Smooth muscle cell (in vitro differentiated cells): ENCODE measurements at regions not wholly inside any gene's neighbourhood (a gene's known extent, or its start where the extent isn't known, plus 50 kb on each side); places are given as distances from the start of the nearest gene placed in this dataset.
A peak's percentile ranks its signal among the peaks of the same experiment; 100 is the strongest.

ENCODE experiments used
- DNase-seq: peaks from one replicate; lab custom pipeline; 2025; ENCODE audit not compliant: unreplicated experiment; lab: John Stamatoyannopoulos, UW
- H2AFZ ChIP-seq: fragments of 200-600 bp; sonication (generic); 2 replicates; pipeline ENCODE4 v1.6.0; 2016; ENCODE audit warnings: antibody characterized with exemption, low read depth, mild to moderate bottlenecking
- H3F3A ChIP-seq: fragments of 200-600 bp; sonication (generic); 2 replicates; pipeline ENCODE4 v1.6.0; 2017; ENCODE audit warnings: antibody characterized with exemption, low read depth
- H3K27ac ChIP-seq: fragments of 200-600 bp; sonication (generic); 2 replicates; pipeline ENCODE4 v1.5.1; 2016; ENCODE audit warnings: low read depth, mild to moderate bottlenecking
- H3K27me3 ChIP-seq: fragments of 200-600 bp; sonication (generic); 2 replicates; pipeline ENCODE4 v1.6.1; 2016; ENCODE audit warnings: low read depth, mild to moderate bottlenecking
- H3K36me3 ChIP-seq: fragments of 200-600 bp; sonication (generic); 2 replicates; pipeline ENCODE4 v1.5.1; 2016; ENCODE audit warnings: low read depth
- H3K4me1 ChIP-seq: fragments of 200-600 bp; sonication (generic); 2 replicates; pipeline ENCODE4 v1.5.1; 2016; ENCODE audit warnings: low read depth
- H3K4me2 ChIP-seq: fragments of 200-600 bp; sonication (generic); 2 replicates; pipeline ENCODE4 v1.6.0; 2016; ENCODE audit warnings: mild to moderate bottlenecking
- H3K4me3 ChIP-seq: fragments of 200-600 bp; sonication (generic); 2 replicates; pipeline ENCODE4 v1.5.1; 2016; ENCODE audit warnings: mild to moderate bottlenecking
- H3K79me2 ChIP-seq: fragments of 200-600 bp; sonication (generic); 2 replicates; pipeline ENCODE4 v1.6.0; 2016; ENCODE audit warnings: low read depth, mild to moderate bottlenecking
- H3K9ac ChIP-seq: fragments of 200-600 bp; sonication (generic); 2 replicates; pipeline ENCODE4 v1.6.0; 2016; ENCODE audit warnings: low read depth
- H3K9me3 ChIP-seq: fragments of 200-600 bp; sonication (generic); replicated peaks from 2 replicates; pipeline ENCODE4 v1.5.1; 2016; ENCODE audit warnings: low read depth
- H4K20me1 ChIP-seq: fragments of 200-600 bp; sonication (generic); 2 replicates; pipeline ENCODE4 v1.6.0; 2016; ENCODE audit warnings: low read depth
- WGBS: methylation state at CpG from one replicate; pipeline ENCODE4 v1.1.7; 2016; ENCODE audit warnings: low lambda C conversion rate; 5-methylcytosine and 5-hydroxymethylcytosine counted together
- TF ChIP-seq, protein P1 (sequence below): fragments of 200-600 bp; sonication (generic); IDR thresholded peaks from 2 replicates; pipeline ENCODE4 v1.5.1; 2017; ENCODE audit warnings: borderline replicate concordance, mild to moderate bottlenecking, antibody characterized with exemption; ENCODE audit not compliant: insufficient read depth, poor library complexity, severe bottlenecking

DNA sequence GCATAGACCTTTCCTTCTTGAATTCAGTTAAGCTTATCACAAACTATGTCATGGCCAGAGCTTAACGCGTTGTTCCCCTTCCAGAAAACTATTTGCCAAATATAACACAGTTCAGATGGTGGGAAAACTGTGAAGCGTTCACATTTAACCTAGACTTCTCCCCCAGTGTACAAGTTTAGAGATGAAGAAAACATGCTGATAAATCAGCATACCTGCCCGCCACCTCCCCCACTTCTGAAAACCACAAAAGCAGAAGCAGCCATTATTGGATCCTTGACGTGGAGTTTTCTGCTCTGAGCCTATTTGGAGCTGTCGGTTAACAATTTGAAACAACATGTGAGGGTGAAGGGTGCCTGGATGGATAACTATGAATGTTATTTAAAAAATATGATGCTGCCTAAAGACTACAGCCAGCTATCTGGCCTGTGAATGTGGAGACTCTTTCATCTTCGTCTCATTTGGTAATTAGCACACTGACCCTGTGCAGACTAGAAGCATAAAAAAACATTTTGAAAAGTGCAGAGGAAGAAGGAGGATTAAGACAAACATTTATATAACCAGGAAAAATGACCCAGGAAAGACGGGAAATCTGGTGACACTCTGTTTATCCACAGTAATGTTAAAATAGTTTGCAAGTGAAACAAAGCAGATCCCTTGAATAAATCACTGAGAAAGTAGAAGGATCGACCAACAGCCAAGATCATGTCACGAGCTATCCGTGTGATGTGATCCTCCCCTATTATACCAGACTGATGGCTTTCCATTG, 408.2 kb downstream of the AEBP2 start:
- Histone ChIP-seq H3F3A (peaks cover 23% of the 10 kb centered on the region), H3K4me1 (peaks cover 5% of the 10 kb centered on the region), H3K36me3 (no peaks in the 10 kb centered on the region), H3K4me2 (peak overlapping the region; percentile 81), H3K9me3 (no peaks in the 10 kb centered on the region), H3K27ac (peak overlapping the region; percentile 95), H2AFZ (peak overlapping the region; percentile 43), H4K20me1 (no peaks in the 10 kb centered on the region), H3K27me3 (no peaks in the 10 kb centered on the region), H3K4me3 (peak overlapping the region; percentile 18), H3K9ac (peak overlapping the region; percentile 67), H3K79me2 (no peaks in the 10 kb centered on the region)
- TF ChIP-seq, protein P1, sequence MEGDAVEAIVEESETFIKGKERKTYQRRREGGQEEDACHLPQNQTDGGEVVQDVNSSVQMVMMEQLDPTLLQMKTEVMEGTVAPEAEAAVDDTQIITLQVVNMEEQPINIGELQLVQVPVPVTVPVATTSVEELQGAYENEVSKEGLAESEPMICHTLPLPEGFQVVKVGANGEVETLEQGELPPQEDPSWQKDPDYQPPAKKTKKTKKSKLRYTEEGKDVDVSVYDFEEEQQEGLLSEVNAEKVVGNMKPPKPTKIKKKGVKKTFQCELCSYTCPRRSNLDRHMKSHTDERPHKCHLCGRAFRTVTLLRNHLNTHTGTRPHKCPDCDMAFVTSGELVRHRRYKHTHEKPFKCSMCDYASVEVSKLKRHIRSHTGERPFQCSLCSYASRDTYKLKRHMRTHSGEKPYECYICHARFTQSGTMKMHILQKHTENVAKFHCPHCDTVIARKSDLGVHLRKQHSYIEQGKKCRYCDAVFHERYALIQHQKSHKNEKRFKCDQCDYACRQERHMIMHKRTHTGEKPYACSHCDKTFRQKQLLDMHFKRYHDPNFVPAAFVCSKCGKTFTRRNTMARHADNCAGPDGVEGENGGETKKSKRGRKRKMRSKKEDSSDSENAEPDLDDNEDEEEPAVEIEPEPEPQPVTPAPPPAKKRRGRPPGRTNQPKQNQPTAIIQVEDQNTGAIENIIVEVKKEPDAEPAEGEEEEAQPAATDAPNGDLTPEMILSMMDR = no peak
- WGBS = 4% methylated on average over 11 of the region's 11 CpGs
- no peak for DNase-seq

DNA sequence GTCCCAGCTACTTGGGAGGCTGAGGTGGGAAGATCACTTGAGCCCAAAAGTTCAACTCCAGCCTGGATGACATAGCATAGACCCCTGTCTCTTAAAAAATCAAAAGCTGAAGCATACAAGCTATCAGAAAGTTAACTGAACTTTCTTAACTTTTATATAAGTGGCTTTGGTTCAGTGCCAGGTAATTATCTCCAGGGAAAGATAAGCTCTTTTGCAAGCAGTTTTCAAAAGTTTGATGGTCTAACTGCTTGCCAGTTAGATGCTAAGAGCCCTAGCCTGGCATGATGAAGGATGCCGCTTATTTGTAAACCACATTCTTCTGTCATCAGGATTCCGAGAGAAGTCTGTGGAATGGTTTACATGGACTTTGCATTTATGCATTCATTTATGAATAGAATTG, 409.1 kb downstream of the AEBP2 start:
- H3K27ac ChIP-seq = peak overlapping the region; percentile 95
- no peak overlapping the region for H3K4me3 ChIP-seq
- TF ChIP-seq, protein P1 = no peak
- peak overlapping the region; percentile 81 for H3K4me2 ChIP-seq
- H3K9me3 ChIP-seq = no peaks in the 10 kb centered on the region
- no peaks in the 10 kb centered on the region for H3K79me2 ChIP-seq
- H3K27me3 ChIP-seq = no peaks in the 10 kb centered on the region
- H3K36me3 ChIP-seq = no peaks in the 10 kb centered on the region
- 35% methylated on average over 2 of the region's 2 CpGs for WGBS
- H4K20me1 ChIP-seq = no peaks in the 10 kb centered on the region
- H3K4me1 ChIP-seq = peaks cover 5% of the 10 kb centered on the region
- H3K9ac ChIP-seq = no peak overlapping the region
- H2AFZ ChIP-seq = peak overlapping the region; percentile 35
- no peak for DNase-seq
- H3F3A ChIP-seq = peaks cover 30% of the 10 kb centered on the region

DNA sequence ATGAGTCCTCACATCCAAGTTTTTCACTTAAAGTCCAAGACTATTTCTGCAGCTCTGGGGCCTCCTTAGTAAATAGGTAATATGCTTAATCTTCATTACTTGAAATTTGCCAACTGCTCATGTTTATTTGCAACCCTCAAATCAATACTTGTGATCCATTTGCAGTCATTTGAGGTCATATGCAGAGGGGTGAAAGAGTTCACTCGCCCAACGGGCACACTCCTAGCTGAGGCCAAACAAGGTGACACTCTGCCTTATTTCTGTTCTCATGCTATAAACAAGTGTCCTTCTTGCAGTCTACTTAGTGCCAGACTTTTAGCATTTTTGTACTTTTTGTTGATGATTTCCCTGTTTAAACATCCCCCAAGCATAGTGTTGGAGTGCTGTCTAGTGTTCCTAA, 409.9 kb downstream of the AEBP2 start:
- DNase-seq = no peak
- H3K27ac ChIP-seq = peak overlapping the region; percentile 95
- H3K4me3 ChIP-seq = no peak overlapping the region
- no peak overlapping the region for H3K9ac ChIP-seq
- H3K27me3 ChIP-seq = no peaks in the 10 kb centered on the region
- H3K9me3 ChIP-seq = no peaks in the 10 kb centered on the region
- WGBS = 93% methylated on average over 2 of the region's 2 CpGs
- H4K20me1 ChIP-seq = no peaks in the 10 kb centered on the region
- peaks cover 5% of the 10 kb centered on the region for H3K4me1 ChIP-seq
- TF ChIP-seq, protein P1 = no peak
- peaks cover 30% of the 10 kb centered on the region for H3F3A ChIP-seq
- no peak overlapping the region for H3K4me2 ChIP-seq
- H3K36me3 ChIP-seq = no peaks in the 10 kb centered on the region
- H2AFZ ChIP-seq = no peak overlapping the region
- no peaks in the 10 kb centered on the region for H3K79me2 ChIP-seq
